Stimulated activated CD4-positive, alpha-beta T cell treated with anti-CD3 and anti-CD28 coated beads, Interleukin-2, amount 100 ng/mL, for 4 hours (primary cell): ENCODE measurements at regions not wholly inside any gene's neighbourhood (a gene's known extent, or its start where the extent isn't known, plus 50 kb on each side); places are given as distances from the start of the nearest gene placed in this dataset.
"Not testable (repeated sequence)": the region's sequence is repeated elsewhere in the genome, so short reads cannot be mapped to it uniquely, and the experiment has no call there.

Source experiments
- DNase-seq: peaks from one replicate; pipeline ENCODE4 v3.0.0-alpha.2; 2020; ENCODE audit warnings: low read depth

DNA sequence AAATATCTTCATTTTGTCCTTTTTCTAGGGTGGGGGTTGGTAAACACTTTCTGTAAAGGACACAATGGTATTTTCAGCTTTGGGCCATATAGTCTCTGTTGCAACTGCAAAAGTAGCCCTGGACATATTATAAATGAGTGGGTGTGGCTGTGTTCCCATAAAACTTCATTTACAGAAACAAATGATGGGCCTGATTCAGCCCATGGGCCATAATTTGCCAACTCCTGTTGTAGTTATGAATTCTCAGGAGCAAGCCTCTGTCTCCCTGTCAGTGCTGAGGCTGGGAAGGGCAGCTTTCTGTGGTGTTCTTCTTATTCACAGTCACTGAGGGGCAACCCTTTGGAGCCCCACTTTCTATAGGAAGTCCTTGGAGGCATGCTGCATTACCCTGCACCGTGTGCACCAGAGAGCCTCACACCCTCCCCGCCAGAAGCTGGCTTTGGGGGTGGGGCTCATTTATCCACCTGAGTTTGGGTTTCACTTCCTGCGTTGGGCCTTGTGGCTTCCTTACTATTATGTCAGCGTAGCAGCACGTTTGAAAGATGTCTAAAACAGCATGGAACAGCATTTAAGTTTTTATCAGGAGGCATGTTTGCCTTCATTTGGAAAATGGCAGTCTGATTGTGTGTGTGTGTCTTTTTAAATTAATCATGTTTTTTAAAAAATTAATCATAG is 60.8 kb upstream of the FAN1 start:
- DNase-seq: peak; percentile 34

DNA sequence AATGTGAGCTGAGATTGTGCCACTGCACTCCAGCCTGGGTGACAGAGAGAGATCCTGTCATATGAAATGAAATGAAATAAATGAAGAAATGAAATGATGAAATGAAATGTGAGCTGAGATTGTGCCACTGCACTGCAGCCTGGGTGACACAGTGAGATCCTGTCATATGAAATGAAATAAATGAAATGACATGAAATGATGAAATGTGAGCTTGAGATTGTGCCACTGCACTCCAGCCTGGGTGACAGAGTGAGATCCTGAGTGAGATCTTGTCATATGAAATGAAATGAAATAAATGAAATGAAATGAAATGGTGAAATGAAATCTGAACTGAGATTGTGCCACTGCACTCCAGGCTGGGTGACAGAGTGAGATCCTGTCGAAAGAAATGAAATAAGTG is 58.2 kb upstream of the FAN1 start:
- not testable (repeated sequence) for DNase-seq
